Thyroid gland (tissue), 4 donors: ENCODE measurements at regions not wholly inside any gene's neighbourhood (a gene's known extent, or its start where the extent isn't known, plus 50 kb on each side); places are given as distances from the start of the nearest gene placed in this dataset.

Source experiments
- DNase-seq, 2 donors: peaks; one replicate each; pipeline ENCODE4 v3.0.0-alpha.2; 2019
- H3K27ac ChIP-seq, 3 donors: fragments of 200-600 bp; sonication (generic); 1 replicate in 2 of 3; 2 replicates in 1 of 3; pipeline ENCODE4 v1.5.1; 2016 to 2019; ENCODE audit warnings: mild to moderate bottlenecking in 1 of 3, moderate library complexity in 1 of 3
- H3K27me3 ChIP-seq: fragments of 200-600 bp; sonication (generic); one replicate; pipeline ENCODE4 v1.5.1; 2019
- H3K36me3 ChIP-seq, 2 donors: fragments of 200-600 bp; sonication (generic); one replicate each; pipeline ENCODE4 v1.5.1; 2016 to 2019
- H3K4me1 ChIP-seq, 2 donors: fragments of 200-600 bp; sonication (generic); one replicate each; pipeline ENCODE4 v1.5.1; 2017 to 2019
- H3K4me3 ChIP-seq, 3 donors: fragments of 200-600 bp; sonication (generic); replicated peaks in 1 of 3; 1 replicate in 2 of 3; 2 replicates in 1 of 3; pipeline ENCODE4 v1.5.1; 2016; ENCODE audit warnings: mild to moderate bottlenecking in 1 of 3
- H3K9me3 ChIP-seq: fragments of 200-600 bp; sonication (generic); one replicate; pipeline ENCODE4 v1.5.1; 2017
- POLR2A ChIP-seq, 2 donors: fragments of 450-650 bp; IDR thresholded peaks; one replicate each; pipeline ENCODE4 v1.6.1; 2017; ENCODE audit warnings: antibody characterized with exemption in 2 of 2, mild to moderate bottlenecking in 2 of 2, moderate library complexity in 1 of 2
- WGBS, 2 donors: methylation state at CpG; one replicate each; pipeline ENCODE4 v1.1.5; 2017; 5-methylcytosine and 5-hydroxymethylcytosine counted together
- intact Hi-C: fragments of 100-400 bp; cut with DNase I; formaldehyde crosslinking; loops from one replicate; pipeline ENCODE4 v1.15.1; 2023
- TF ChIP-seq, protein P1 (sequence below), 6 experiments: fragments of 200-600 bp in 3 of 6; fragments of 450-650 bp in 3 of 6; sonication (generic) in 3 of 6; IDR thresholded peaks; one replicate each; pipeline ENCODE4 v1.5.1; 2016 to 2019; ENCODE audit warnings: antibody characterized with exemption in 6 of 6, mild to moderate bottlenecking in 2 of 6, inconsistent platforms in 1 of 6, moderate library complexity in 1 of 6

DNA sequence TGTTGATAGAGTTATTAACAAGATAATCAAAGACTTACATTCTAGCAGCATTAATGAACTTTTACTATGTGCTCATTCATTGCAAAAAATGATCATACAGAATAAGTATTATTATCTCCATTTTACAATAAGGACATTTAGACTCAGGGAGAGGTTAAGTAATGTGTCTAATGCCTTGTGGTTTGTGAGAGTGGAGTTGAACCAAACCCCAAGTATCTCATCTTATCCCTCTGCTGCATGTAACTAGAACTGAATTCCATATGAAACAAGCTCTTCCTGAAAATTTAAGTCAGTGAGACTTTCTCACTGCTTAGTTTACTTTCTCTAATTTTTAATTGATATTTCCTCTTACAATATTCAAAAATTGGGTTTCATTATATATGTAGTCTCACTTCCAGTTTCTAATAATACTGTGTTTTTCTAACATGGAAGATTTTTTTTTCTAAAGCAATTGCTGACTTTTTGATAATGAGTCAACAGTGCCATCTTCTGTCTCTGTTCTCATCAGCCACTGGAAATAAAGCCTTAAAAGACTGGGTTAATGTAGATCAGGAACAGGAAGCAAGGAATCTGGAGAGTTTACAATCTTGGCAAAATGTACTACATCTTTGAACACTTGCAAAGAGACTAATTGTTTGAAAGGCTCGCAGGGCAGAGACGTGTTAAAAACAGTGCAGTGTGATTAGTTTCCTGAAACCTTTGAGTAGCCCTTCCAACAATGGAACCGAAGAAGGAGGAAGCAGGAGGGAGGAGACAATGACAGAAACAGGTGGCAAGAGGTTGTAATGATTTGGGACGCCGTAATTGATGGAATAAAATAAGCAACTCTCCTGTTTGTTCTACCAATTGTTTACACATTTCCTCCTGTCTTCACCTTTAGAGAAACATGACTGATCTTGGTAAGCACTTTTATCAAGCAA, 567.6 kb downstream of the MRPL39 start:
- 9 to 17% methylated on average over 5 of the region's 5 CpGs for WGBS, 2 donors

DNA sequence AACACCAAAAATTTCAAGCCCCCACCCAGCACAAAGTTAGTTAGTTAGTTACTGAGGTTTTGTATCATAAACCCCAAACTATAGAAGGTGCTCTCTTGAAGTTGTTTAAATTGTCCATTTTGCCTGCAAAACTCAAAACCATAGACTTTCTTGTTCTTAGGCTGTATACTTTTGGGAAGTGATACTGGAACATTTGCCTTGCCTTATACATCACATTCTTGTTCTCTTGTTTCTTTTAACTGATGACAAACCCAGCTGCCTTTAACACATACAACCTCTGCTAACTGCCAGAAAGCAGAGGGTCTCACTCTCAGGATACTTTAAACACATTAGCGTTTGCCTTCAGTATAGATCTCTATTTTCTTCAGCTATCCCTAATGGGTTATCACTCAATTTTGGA, 570.5 kb downstream of the MRPL39 start:
- H3K27ac ChIP-seq = no peak overlapping the region
- H3K36me3 ChIP-seq = no peaks in the 10 kb centered on the region
- H3K27me3 ChIP-seq = no peaks in the 10 kb centered on the region
- no peaks in the 10 kb centered on the region for H3K4me1 ChIP-seq
- 89 to 96% methylated on average over 1 of the region's 1 CpG for WGBS, 2 donors
- H3K4me3 ChIP-seq = no peak overlapping the region
- TF ChIP-seq, protein P1, sequence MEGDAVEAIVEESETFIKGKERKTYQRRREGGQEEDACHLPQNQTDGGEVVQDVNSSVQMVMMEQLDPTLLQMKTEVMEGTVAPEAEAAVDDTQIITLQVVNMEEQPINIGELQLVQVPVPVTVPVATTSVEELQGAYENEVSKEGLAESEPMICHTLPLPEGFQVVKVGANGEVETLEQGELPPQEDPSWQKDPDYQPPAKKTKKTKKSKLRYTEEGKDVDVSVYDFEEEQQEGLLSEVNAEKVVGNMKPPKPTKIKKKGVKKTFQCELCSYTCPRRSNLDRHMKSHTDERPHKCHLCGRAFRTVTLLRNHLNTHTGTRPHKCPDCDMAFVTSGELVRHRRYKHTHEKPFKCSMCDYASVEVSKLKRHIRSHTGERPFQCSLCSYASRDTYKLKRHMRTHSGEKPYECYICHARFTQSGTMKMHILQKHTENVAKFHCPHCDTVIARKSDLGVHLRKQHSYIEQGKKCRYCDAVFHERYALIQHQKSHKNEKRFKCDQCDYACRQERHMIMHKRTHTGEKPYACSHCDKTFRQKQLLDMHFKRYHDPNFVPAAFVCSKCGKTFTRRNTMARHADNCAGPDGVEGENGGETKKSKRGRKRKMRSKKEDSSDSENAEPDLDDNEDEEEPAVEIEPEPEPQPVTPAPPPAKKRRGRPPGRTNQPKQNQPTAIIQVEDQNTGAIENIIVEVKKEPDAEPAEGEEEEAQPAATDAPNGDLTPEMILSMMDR (IDR thresholded peaks at IDR 0.05) = no peak
- TF ChIP-seq POLR2A (IDR thresholded peaks at IDR 0.05) = no peak
- intact Hi-C loops = no loop called here
- H3K9me3 ChIP-seq = no peaks in the 10 kb centered on the region
- DNase-seq = no peak

More for the DNA sequence above, 567.6 kb downstream of the MRPL39 start:
- intact Hi-C loops = no loop called here
- Histone ChIP-seq H3K4me3 (no peak overlapping the region), H3K4me1 (no peaks in the 10 kb centered on the region), H3K27ac (no peak overlapping the region), H3K9me3 (no peaks in the 10 kb centered on the region), H3K27me3 (no peaks in the 10 kb centered on the region), H3K36me3 (no peaks in the 10 kb centered on the region)
- TF ChIP-seq, protein P1 (IDR thresholded peaks at IDR 0.05) = peak in 3 of 6 experiments; percentile 55 to 73 (median 68)
- TF ChIP-seq POLR2A (IDR thresholded peaks at IDR 0.05) = no peak
- DNase-seq = no peak

DNA sequence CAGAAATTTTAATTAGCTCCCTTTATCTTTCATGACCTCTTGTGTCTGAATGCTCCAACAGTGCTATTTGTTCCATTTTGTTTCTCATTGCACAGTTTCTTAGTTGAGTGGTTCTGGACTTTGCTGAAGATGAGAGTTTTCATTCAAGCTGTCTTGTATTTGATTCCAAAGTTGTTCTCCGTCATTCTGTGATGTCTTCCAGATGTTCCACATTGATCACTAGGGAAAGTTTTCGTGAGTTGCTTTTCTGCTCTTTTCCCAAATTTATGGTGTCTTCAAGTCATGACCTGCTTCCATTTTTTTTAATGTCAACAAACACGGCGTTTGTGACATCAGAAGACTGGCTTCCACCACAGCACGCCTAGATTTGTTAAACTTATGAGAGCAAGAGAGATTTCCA, 575.5 kb downstream of the MRPL39 start:
- Histone ChIP-seq H3K27me3 (no peaks in the 10 kb centered on the region), H3K4me3 (no peak overlapping the region), H3K27ac (no peak overlapping the region), H3K4me1 (no peaks in the 10 kb centered on the region), H3K36me3 (no peaks in the 10 kb centered on the region), H3K9me3 (no peaks in the 10 kb centered on the region)
- WGBS, 2 donors = 71 to 80% methylated on average over 5 of the region's 5 CpGs
- intact Hi-C loops = no loop called here
- no peak for DNase-seq
- no peak for TF ChIP-seq POLR2A (IDR thresholded peaks at IDR 0.05)

DNA sequence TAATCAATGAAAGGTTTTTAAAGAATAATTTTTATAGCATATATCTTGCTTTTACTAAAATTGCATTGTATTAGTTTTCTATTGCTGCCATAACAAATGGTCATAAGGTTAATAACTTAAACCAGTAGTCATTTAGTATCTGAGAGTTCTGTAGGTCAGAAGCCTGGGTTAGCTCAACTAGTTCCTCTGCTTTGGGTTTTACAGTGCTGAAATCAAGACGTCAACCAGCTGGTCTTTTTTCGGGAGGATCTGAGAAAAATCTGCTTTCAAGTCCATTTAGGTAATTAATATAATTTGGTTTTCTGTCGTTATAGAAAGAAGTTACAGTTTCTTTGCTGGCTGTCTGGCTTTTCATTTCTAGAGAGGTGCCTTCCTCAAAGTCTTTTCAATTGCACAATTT, 577.7 kb downstream of the MRPL39 start:
- no peaks in the 10 kb centered on the region for H3K27me3 ChIP-seq
- no peaks in the 10 kb centered on the region for H3K36me3 ChIP-seq
- no peaks in the 10 kb centered on the region for H3K4me1 ChIP-seq
- 58 to 59% methylated on average over 3 of the region's 3 CpGs for WGBS, 2 donors
- intact Hi-C loops = no loop called here
- H3K4me3 ChIP-seq = no peak overlapping the region
- no peaks in the 10 kb centered on the region for H3K9me3 ChIP-seq
- TF ChIP-seq, protein P1 (IDR thresholded peaks at IDR 0.05) = no peak
- TF ChIP-seq POLR2A (IDR thresholded peaks at IDR 0.05) = no peak
- DNase-seq = no peak
- H3K27ac ChIP-seq = no peak overlapping the region

DNA sequence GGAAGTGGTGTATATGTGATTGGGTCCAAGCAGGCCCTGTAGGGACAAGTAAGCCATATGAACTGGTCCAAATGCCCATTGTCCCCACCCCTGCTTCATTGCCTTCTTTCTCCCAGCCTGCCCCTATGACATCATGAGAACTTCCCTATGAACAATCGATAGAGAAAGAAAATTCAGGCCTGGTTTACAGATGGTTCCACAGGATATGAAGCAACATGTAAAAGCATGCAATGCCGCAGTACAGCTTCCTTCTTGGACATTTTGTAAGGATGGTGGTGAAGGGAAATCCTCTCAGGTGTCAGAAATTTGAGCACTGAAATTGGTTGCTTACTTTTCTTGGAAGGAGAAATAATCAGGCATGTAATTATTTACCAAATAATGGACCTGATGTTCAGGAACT, 581.7 kb downstream of the MRPL39 start:
- Histone ChIP-seq H3K9me3 (no peaks in the 10 kb centered on the region), H3K36me3 (no peaks in the 10 kb centered on the region), H3K4me3 (no peak overlapping the region), H3K27ac (no peak overlapping the region), H3K27me3 (no peaks in the 10 kb centered on the region), H3K4me1 (no peaks in the 10 kb centered on the region)
- TF ChIP-seq, protein P1 (IDR thresholded peaks at IDR 0.05) = no peak
- no peak for TF ChIP-seq POLR2A (IDR thresholded peaks at IDR 0.05)
- no peak for DNase-seq
- 87 to 89% methylated on average over 2 of the region's 2 CpGs for WGBS, 2 donors
- intact Hi-C loops = no loop called here
